SK-N-SH treated with all-trans-retinoic acid at 6 μM for 48 hours (cell line): ENCODE measurements at regions not wholly inside any gene's neighbourhood (a gene's known extent, or its start where the extent isn't known, plus 50 kb on each side); places are given as distances from the start of the nearest gene placed in this dataset.

Experiments
- ATAC-seq: fragments of 200-7000 bp; cut with Tn5 transposase; 3 replicates; pipeline ENCODE4 v1.9.1; 2020; ENCODE audit warnings: mild to moderate bottlenecking, moderate library complexity
- ARNTL ChIP-seq: fragments of 450-650 bp; formaldehyde crosslinking; IDR thresholded peaks from 2 replicates; pipeline ENCODE4 v1.5.0; 2020; ENCODE audit warnings: low read depth, mild to moderate bottlenecking, moderate library complexity, borderline replicate concordance
- CREB5 ChIP-seq: fragments of 250-450 bp; sonication (Bioruptor Pico); IDR thresholded peaks from 2 replicates; pipeline ENCODE4 v1.5.1; 2020; ENCODE audit warnings: low read depth, mild to moderate bottlenecking, moderate library complexity
- CSDC2 ChIP-seq: fragments of 250-450 bp; sonication (Bioruptor Pico); IDR thresholded peaks from 2 replicates; pipeline ENCODE4 v1.5.0; 2020; ENCODE audit warnings: mild to moderate bottlenecking, moderate library complexity
- CSRNP3 ChIP-seq: fragments of 250-450 bp; sonication (Bioruptor Pico); IDR thresholded peaks from 2 replicates; pipeline ENCODE4 v1.5.1; 2021; ENCODE audit warnings: mild to moderate bottlenecking, moderate library complexity
- ESRRG ChIP-seq: fragments of 250-450 bp; sonication (Bioruptor Pico); IDR thresholded peaks from 2 replicates; pipeline ENCODE4 v1.6.1; 2021; ENCODE audit warnings: mild to moderate bottlenecking
- ISL1 ChIP-seq: fragments of 250-450 bp; sonication (Bioruptor Pico); IDR thresholded peaks from 2 replicates; pipeline ENCODE4 v2.1.2; 2022; ENCODE audit warnings: mild to moderate bottlenecking, moderate library complexity
- OSR1 ChIP-seq: fragments of 250-450 bp; sonication (Bioruptor Pico); IDR thresholded peaks from 2 replicates; pipeline ENCODE4 v1.8.0; 2022; ENCODE audit warnings: moderate library complexity, mild to moderate bottlenecking, inconsistent platforms
- POU6F1 ChIP-seq: fragments of 250-450 bp; sonication (Bioruptor Pico); IDR thresholded peaks from 2 replicates; pipeline ENCODE4 v1.8.0; 2021; ENCODE audit warnings: low read depth, mild to moderate bottlenecking, moderate library complexity, borderline replicate concordance
- PPARA ChIP-seq: fragments of 250-450 bp; sonication (Bioruptor Pico); IDR thresholded peaks from 2 replicates; pipeline ENCODE4 v1.5.0; 2020; ENCODE audit warnings: mild to moderate bottlenecking, borderline replicate concordance
- RARB ChIP-seq: fragments of 250-450 bp; sonication (Bioruptor Pico); IDR thresholded peaks from 2 replicates; pipeline ENCODE4 v1.8.0; 2021; ENCODE audit warnings: mild to moderate bottlenecking, moderate library complexity
- SNAI2 ChIP-seq: fragments of 250-450 bp; sonication (Bioruptor Pico); IDR thresholded peaks from 2 replicates; pipeline ENCODE4 v1.5.0; 2020; ENCODE audit warnings: mild to moderate bottlenecking, moderate library complexity
- TCF4 ChIP-seq: fragments of 250-450 bp; sonication (Bioruptor Pico); IDR thresholded peaks from 2 replicates; pipeline ENCODE4 v1.8.0; 2021; ENCODE audit warnings: mild to moderate bottlenecking, moderate library complexity, borderline replicate concordance
- TSHZ2 ChIP-seq: fragments of 250-450 bp; sonication (Bioruptor Pico); IDR thresholded peaks from 2 replicates; pipeline ENCODE4 v1.5.0; 2020; ENCODE audit warnings: mild to moderate bottlenecking, moderate library complexity
- ZFP3 ChIP-seq: fragments of 250-450 bp; sonication (Bioruptor Pico); IDR thresholded peaks from 2 replicates; pipeline ENCODE4 v1.5.0; 2020; ENCODE audit warnings: mild to moderate bottlenecking, moderate library complexity
- ZFP30 ChIP-seq: fragments of 450-650 bp; formaldehyde crosslinking; IDR thresholded peaks from 2 replicates; pipeline ENCODE4 v1.5.0; 2022; ENCODE audit warnings: mild to moderate bottlenecking, moderate library complexity
- ZNF565 ChIP-seq: fragments of 450-650 bp; formaldehyde crosslinking; conservative IDR thresholded peaks from 2 replicates; pipeline ENCODE4 v1.5.0; 2020; ENCODE audit warnings: low read depth, mild to moderate bottlenecking, moderate library complexity
- ZNF70 ChIP-seq: fragments of 450-650 bp; formaldehyde crosslinking; IDR thresholded peaks from 2 replicates; pipeline ENCODE4 v1.5.0; 2020; ENCODE audit warnings: mild to moderate bottlenecking, moderate library complexity
- ZNF8 ChIP-seq: fragments of 450-650 bp; formaldehyde crosslinking; IDR thresholded peaks from 2 replicates; pipeline ENCODE4 v1.5.0; 2020; ENCODE audit warnings: mild to moderate bottlenecking, moderate library complexity

GRCh38 chr17:74062234-74062633, 141.2 kb upstream of the RPL38 start (continued):
- no peak for TF ChIP-seq PPARA (CRISPR knock-in tag)

GRCh38 chr17:74063439-74063838, 140.0 kb upstream of the RPL38 start:
- no peak for ATAC-seq
- TF ChIP-seq ARNTL (CRISPR knock-in tag) (no peak), TCF4 (no peak), POU6F1 (CRISPR knock-in tag) (no peak), ISL1 (CRISPR knock-in tag) (no peak), ZNF70 (no peak), PPARA (CRISPR knock-in tag) (no peak)

GRCh38 chr17:74070374-74070773, 133.1 kb upstream of the RPL38 start:
- ATAC-seq, result no peak
- no peak for TF ChIP-seq ZFP3 (CRISPR knock-in tag)
- no peak for TF ChIP-seq SNAI2 (CRISPR knock-in tag)
- TF ChIP-seq CSRNP3 (CRISPR knock-in tag), result no peak
- TF ChIP-seq CSDC2 (CRISPR knock-in tag), result no peak
- TF ChIP-seq OSR1 (CRISPR knock-in tag), result no peak
- no peak for TF ChIP-seq ZNF8

GRCh38 chr17:74070998-74071679, 132.3 kb upstream of the RPL38 start:
- ATAC-seq, result no peak
- TF ChIP-seq CSRNP3 (CRISPR knock-in tag) (no peak), ZNF8 (no peak), TCF4 (no peak), ZFP30 (CRISPR knock-in tag) (no peak), ZNF565 (CRISPR knock-in tag) (no peak), POU6F1 (CRISPR knock-in tag) (no peak), RARB (CRISPR knock-in tag) (no peak), ARNTL (CRISPR knock-in tag) (no peak)

- no peak for ATAC-seq
- TF ChIP-seq TSHZ2 (CRISPR knock-in tag), result no peak
- no peak for TF ChIP-seq CREB5 (CRISPR knock-in tag)
- no peak for TF ChIP-seq ESRRG
Measured at GRCh38 chr17:74072340-74072739, 131.1 kb upstream of the RPL38 start.
